ENCODE measurements at regions not wholly inside any gene's neighbourhood (a gene's known extent, or its start where the extent isn't known, plus 50 kb on each side); places are given as distances from the start of the nearest gene placed in this dataset.

GRCh38 chrX:135632353-135632752, 81.1 kb upstream of the CT45A1 start:
- Mint-ChIP-seq H3K4me1 (no peaks in the 10 kb centered on the region), H3K9me3 (peaks cover 0 to 1% (median 0%) of the 10 kb centered on the region in 7 donors), H3K27me3 (peaks cover 12% of the 10 kb centered on the region), H3K36me3 (no peaks in the 10 kb centered on the region), H3K27ac (no peak overlapping the region), H3K4me3 (no peak overlapping the region)
- Histone ChIP-seq H3K4me3 (ENCODE audit: low read depth, low read length) (no peak overlapping the region), H3K27me3 (ENCODE audit: control insufficient read depth, insufficient read depth, low read length) (peaks cover 3% of the 10 kb centered on the region), H3K27ac (ENCODE audit: insufficient read depth, low read length, poor library complexity, severe bottlenecking) (no peak overlapping the region), H3K4me1 (ENCODE audit: control insufficient read depth, insufficient read depth, low read length, poor library complexity, severe bottlenecking) (no peaks in the 10 kb centered on the region), H3K36me3 (ENCODE audit: control insufficient read depth, insufficient read depth, low read length) (no peaks in the 10 kb centered on the region), H3K9me3 (ENCODE audit: control insufficient read depth in 2 of 2, low read length in 2 of 2) (no peaks in the 10 kb centered on the region)
- DNase-seq (no peak), ATAC-seq (ENCODE audit: low read depth in 2 of 2) (no peak)

- H3K9me3 Mint-ChIP-seq: peaks cover 0 to 1% (median 0%) of the 10 kb centered on the region in 7 donors
Observed at GRCh38 chrX:135639066-135639780, 74.2 kb upstream of the CT45A1 start.

GRCh38 chrX:135643916-135644315, 69.5 kb upstream of the CT45A1 start:
- no peaks in the 10 kb centered on the region for H3K27me3 Mint-ChIP-seq
- no peak overlapping the region for H3K27ac ChIP-seq (ENCODE audit: insufficient read depth, low read length, poor library complexity, severe bottlenecking)
- H3K27ac Mint-ChIP-seq: no peak overlapping the region
- no peaks in the 10 kb centered on the region for H3K4me1 Mint-ChIP-seq
- H3K4me3 ChIP-seq (ENCODE audit: low read depth, low read length): no peak overlapping the region
- ATAC-seq (ENCODE audit: low read depth in 2 of 2): no peak
- H3K9me3 Mint-ChIP-seq: no peaks in the 10 kb centered on the region
- H3K4me3 Mint-ChIP-seq: peak overlapping the region in 1 of 4 donors; percentile 54
- H3K9me3 ChIP-seq (ENCODE audit: control insufficient read depth in 2 of 2, low read length in 2 of 2): no peaks in the 10 kb centered on the region
- peaks cover 2% of the 10 kb centered on the region for H3K27me3 ChIP-seq (ENCODE audit: control insufficient read depth, insufficient read depth, low read length)
- no peaks in the 10 kb centered on the region for H3K36me3 Mint-ChIP-seq
- no peak for DNase-seq
- H3K36me3 ChIP-seq (ENCODE audit: control insufficient read depth, insufficient read depth, low read length): no peaks in the 10 kb centered on the region
- H3K4me1 ChIP-seq (ENCODE audit: control insufficient read depth, insufficient read depth, low read length, poor library complexity, severe bottlenecking): no peaks in the 10 kb centered on the region

More at GRCh38 chrX:135639066-135639780, 74.2 kb upstream of the CT45A1 start:
- Mint-ChIP-seq H3K36me3 (no peaks in the 10 kb centered on the region), H3K4me3 (no peak overlapping the region), H3K27me3 (peaks cover 8% of the 10 kb centered on the region), H3K4me1 (no peaks in the 10 kb centered on the region), H3K27ac (no peak overlapping the region)
- Histone ChIP-seq H3K9me3 (ENCODE audit: control insufficient read depth in 2 of 2, low read length in 2 of 2) (no peaks in the 10 kb centered on the region), H3K4me3 (ENCODE audit: low read depth, low read length) (no peak overlapping the region), H3K36me3 (ENCODE audit: control insufficient read depth, insufficient read depth, low read length) (no peaks in the 10 kb centered on the region), H3K27me3 (ENCODE audit: control insufficient read depth, insufficient read depth, low read length) (peaks cover 2% of the 10 kb centered on the region), H3K27ac (ENCODE audit: insufficient read depth, low read length, poor library complexity, severe bottlenecking) (no peak overlapping the region), H3K4me1 (ENCODE audit: control insufficient read depth, insufficient read depth, low read length, poor library complexity, severe bottlenecking) (no peaks in the 10 kb centered on the region)
- ATAC-seq (ENCODE audit: low read depth in 2 of 2) (no peak), DNase-seq (no peak)

GRCh38 chrX:135644624-135645023, 68.8 kb upstream of the CT45A1 start:
- H3K9me3 Mint-ChIP-seq: no peaks in the 10 kb centered on the region
- no peaks in the 10 kb centered on the region for H3K27me3 Mint-ChIP-seq
- H3K36me3 ChIP-seq (ENCODE audit: control insufficient read depth, insufficient read depth, low read length): no peaks in the 10 kb centered on the region
- H3K4me3 Mint-ChIP-seq: no peak overlapping the region
- no peak overlapping the region for H3K27ac Mint-ChIP-seq
- no peaks in the 10 kb centered on the region for H3K9me3 ChIP-seq (ENCODE audit: control insufficient read depth in 2 of 2, low read length in 2 of 2)
- DNase-seq (no peak), ATAC-seq (ENCODE audit: low read depth in 2 of 2) (no peak)
- no peaks in the 10 kb centered on the region for H3K4me1 Mint-ChIP-seq
- H3K4me1 ChIP-seq (ENCODE audit: control insufficient read depth, insufficient read depth, low read length, poor library complexity, severe bottlenecking): no peaks in the 10 kb centered on the region
- H3K36me3 Mint-ChIP-seq: no peaks in the 10 kb centered on the region
- no peak overlapping the region for H3K4me3 ChIP-seq (ENCODE audit: low read depth, low read length)
- H3K27ac ChIP-seq (ENCODE audit: insufficient read depth, low read length, poor library complexity, severe bottlenecking): no peak overlapping the region
- peaks cover 2% of the 10 kb centered on the region for H3K27me3 ChIP-seq (ENCODE audit: control insufficient read depth, insufficient read depth, low read length)

- H3K27me3 Mint-ChIP-seq: peaks cover 4% of the 10 kb centered on the region
- H3K36me3 ChIP-seq (ENCODE audit: control insufficient read depth, insufficient read depth, low read length): no peaks in the 10 kb centered on the region
- ATAC-seq (ENCODE audit: low read depth in 2 of 2) (no peak), DNase-seq (no peak)
- H3K36me3 Mint-ChIP-seq: no peaks in the 10 kb centered on the region
- no peak overlapping the region for H3K27ac Mint-ChIP-seq
- H3K4me1 Mint-ChIP-seq: peaks cover 0 to 5% (median 0%) of the 10 kb centered on the region in 4 donors
- no peaks in the 10 kb centered on the region for H3K9me3 Mint-ChIP-seq
- H3K4me3 Mint-ChIP-seq: no peak overlapping the region
- no peaks in the 10 kb centered on the region for H3K27me3 ChIP-seq (ENCODE audit: control insufficient read depth, insufficient read depth, low read length)
- H3K4me3 ChIP-seq (ENCODE audit: low read depth, low read length): no peak overlapping the region
- H3K4me1 ChIP-seq (ENCODE audit: control insufficient read depth, insufficient read depth, low read length, poor library complexity, severe bottlenecking): no peaks in the 10 kb centered on the region
- H3K27ac ChIP-seq (ENCODE audit: insufficient read depth, low read length, poor library complexity, severe bottlenecking): no peak overlapping the region
- no peaks in the 10 kb centered on the region for H3K9me3 ChIP-seq (ENCODE audit: control insufficient read depth in 2 of 2, low read length in 2 of 2)
Observed at GRCh38 chrX:135649029-135649428, 64.4 kb upstream of the CT45A1 start.

- Histone ChIP-seq H3K4me1 (ENCODE audit: control insufficient read depth, insufficient read depth, low read length, poor library complexity, severe bottlenecking) (no peaks in the 10 kb centered on the region), H3K9me3 (ENCODE audit: control insufficient read depth in 2 of 2, low read length in 2 of 2) (no peaks in the 10 kb centered on the region), H3K27me3 (ENCODE audit: control insufficient read depth, insufficient read depth, low read length) (no peaks in the 10 kb centered on the region), H3K4me3 (ENCODE audit: low read depth, low read length) (no peak overlapping the region), H3K36me3 (ENCODE audit: control insufficient read depth, insufficient read depth, low read length) (no peaks in the 10 kb centered on the region), H3K27ac (ENCODE audit: insufficient read depth, low read length, poor library complexity, severe bottlenecking) (no peak overlapping the region)
- peaks cover 4% of the 10 kb centered on the region for H3K27me3 Mint-ChIP-seq
- H3K27ac Mint-ChIP-seq: no peak overlapping the region
- H3K4me3 Mint-ChIP-seq: no peak overlapping the region
- no peak for DNase-seq
- peaks cover 0 to 5% (median 0%) of the 10 kb centered on the region in 4 donors for H3K4me1 Mint-ChIP-seq
- no peak for ATAC-seq (ENCODE audit: low read depth in 2 of 2)
- no peaks in the 10 kb centered on the region for H3K9me3 Mint-ChIP-seq
- H3K36me3 Mint-ChIP-seq: no peaks in the 10 kb centered on the region
Observed at GRCh38 chrX:135649561-135649960, 63.9 kb upstream of the CT45A1 start.

GRCh38 chrX:135651647-135652295, 61.7 kb upstream of the CT45A1 start:
- H3K27me3 ChIP-seq (ENCODE audit: control insufficient read depth, insufficient read depth, low read length): no peaks in the 10 kb centered on the region
- no peak for DNase-seq
- H3K9me3 Mint-ChIP-seq: no peaks in the 10 kb centered on the region

GRCh38 chrX:135652602-135653001, 60.8 kb upstream of the CT45A1 start:
- no peak for ATAC-seq (ENCODE audit: low read depth in 2 of 2)
- Histone ChIP-seq H3K4me1 (ENCODE audit: control insufficient read depth, insufficient read depth, low read length, poor library complexity, severe bottlenecking) (no peaks in the 10 kb centered on the region), H3K4me3 (ENCODE audit: low read depth, low read length) (no peak overlapping the region), H3K9me3 (ENCODE audit: control insufficient read depth in 2 of 2, low read length in 2 of 2) (no peaks in the 10 kb centered on the region), H3K27me3 (ENCODE audit: control insufficient read depth, insufficient read depth, low read length) (no peaks in the 10 kb centered on the region), H3K36me3 (ENCODE audit: control insufficient read depth, insufficient read depth, low read length) (no peaks in the 10 kb centered on the region), H3K27ac (ENCODE audit: insufficient read depth, low read length, poor library complexity, severe bottlenecking) (no peak overlapping the region)
- Mint-ChIP-seq H3K27ac (no peak overlapping the region), H3K4me3 (no peak overlapping the region), H3K4me1 (peaks cover 0 to 5% (median 0%) of the 10 kb centered on the region in 4 donors), H3K36me3 (no peaks in the 10 kb centered on the region), H3K27me3 (peaks cover 4% of the 10 kb centered on the region), H3K9me3 (no peaks in the 10 kb centered on the region)
- DNase-seq: no peak

More at GRCh38 chrX:135651647-135652295, 61.7 kb upstream of the CT45A1 start:
- Histone ChIP-seq H3K36me3 (ENCODE audit: control insufficient read depth, insufficient read depth, low read length) (no peaks in the 10 kb centered on the region), H3K27ac (ENCODE audit: insufficient read depth, low read length, poor library complexity, severe bottlenecking) (no peak overlapping the region), H3K4me3 (ENCODE audit: low read depth, low read length) (no peak overlapping the region), H3K9me3 (ENCODE audit: control insufficient read depth in 2 of 2, low read length in 2 of 2) (no peaks in the 10 kb centered on the region), H3K4me1 (ENCODE audit: control insufficient read depth, insufficient read depth, low read length, poor library complexity, severe bottlenecking) (no peaks in the 10 kb centered on the region)
- ATAC-seq (ENCODE audit: low read depth in 2 of 2): no peak
- H3K4me3 Mint-ChIP-seq: no peak overlapping the region
- no peak overlapping the region for H3K27ac Mint-ChIP-seq
- H3K4me1 Mint-ChIP-seq: peaks cover 0 to 5% (median 0%) of the 10 kb centered on the region in 4 donors
- peaks cover 4% of the 10 kb centered on the region for H3K27me3 Mint-ChIP-seq
- no peaks in the 10 kb centered on the region for H3K36me3 Mint-ChIP-seq
